Cardiac septum (tissue), 1 donor: ENCODE measurements at regions not wholly inside any gene's neighbourhood (a gene's known extent, or its start where the extent isn't known, plus 50 kb on each side); places are given as distances from the start of the nearest gene placed in this dataset.
"Not testable (repeated sequence)": the region's sequence is repeated elsewhere in the genome, so short reads cannot be mapped to it uniquely, and the experiment has no call there.

ENCODE experiments used
- DNase-seq: peaks from one replicate; pipeline ENCODE4 v3.0.0-alpha.2; 2020; ENCODE audit warnings: low spot score
- intact Hi-C: fragments of 100-400 bp; cut with DNase I; formaldehyde crosslinking; loops from one replicate; pipeline ENCODE4 v1.14.0; 2022
- donor health status: DM: no; HTN: no; CAD: no.

DNA sequence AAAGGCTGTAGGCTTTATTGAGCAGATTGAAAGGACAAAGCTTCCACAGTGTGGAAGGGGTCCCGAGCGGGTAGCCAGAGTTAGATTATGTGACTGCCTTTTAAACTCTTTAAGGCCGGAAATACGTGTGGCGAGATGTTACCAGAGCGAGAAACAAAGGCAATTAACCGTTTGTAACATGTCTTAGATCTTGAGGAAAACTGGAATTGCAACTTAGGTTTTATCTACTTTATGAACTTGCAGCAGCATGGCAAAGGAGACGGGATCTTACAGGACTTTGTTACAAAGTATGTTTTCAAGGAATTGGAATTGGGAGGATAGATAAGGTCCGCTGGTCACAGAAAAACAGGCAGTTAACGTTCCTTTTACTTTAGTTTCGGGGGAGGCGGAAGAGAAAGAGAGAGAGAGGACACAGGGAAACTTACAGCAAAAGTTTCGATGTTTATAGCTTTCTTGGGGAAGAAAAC is 594.7 kb upstream of the ADGRB3 start:
- intact Hi-C loops: no loop called here
- DNase-seq: no peak

DNA sequence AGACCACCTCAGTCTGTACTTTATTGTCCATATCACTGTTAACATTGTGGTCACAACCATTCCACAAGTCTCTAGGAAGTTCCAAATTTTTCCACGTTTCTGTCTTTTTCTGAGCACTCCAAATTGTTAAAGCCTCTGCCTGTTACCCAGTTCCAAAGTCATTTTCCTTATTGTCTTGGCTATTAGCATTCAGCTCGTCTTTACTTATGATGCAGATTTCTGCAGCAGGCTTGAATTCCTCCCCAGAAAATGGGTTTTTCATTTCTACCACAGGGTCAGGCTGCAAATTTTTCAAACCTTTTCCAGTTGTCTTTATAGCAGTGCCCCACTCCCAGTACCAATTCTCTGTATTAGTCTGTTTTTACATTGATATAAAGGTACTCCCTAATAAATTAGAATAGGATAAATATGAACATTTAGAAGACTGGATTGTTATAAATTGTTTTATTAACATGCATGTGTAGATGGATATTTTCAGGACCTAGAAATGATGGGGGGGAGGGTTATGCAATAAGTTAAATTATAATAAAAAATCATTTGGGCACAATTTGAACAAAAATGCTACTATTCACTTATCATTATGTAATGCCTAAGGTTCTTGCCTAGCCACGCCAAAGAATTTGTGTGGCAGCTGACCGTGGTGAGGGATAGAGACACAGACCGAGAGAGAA is 595.3 kb upstream of the ADGRB3 start:
- DNase-seq: no peak
- intact Hi-C loops: no loop called here

DNA sequence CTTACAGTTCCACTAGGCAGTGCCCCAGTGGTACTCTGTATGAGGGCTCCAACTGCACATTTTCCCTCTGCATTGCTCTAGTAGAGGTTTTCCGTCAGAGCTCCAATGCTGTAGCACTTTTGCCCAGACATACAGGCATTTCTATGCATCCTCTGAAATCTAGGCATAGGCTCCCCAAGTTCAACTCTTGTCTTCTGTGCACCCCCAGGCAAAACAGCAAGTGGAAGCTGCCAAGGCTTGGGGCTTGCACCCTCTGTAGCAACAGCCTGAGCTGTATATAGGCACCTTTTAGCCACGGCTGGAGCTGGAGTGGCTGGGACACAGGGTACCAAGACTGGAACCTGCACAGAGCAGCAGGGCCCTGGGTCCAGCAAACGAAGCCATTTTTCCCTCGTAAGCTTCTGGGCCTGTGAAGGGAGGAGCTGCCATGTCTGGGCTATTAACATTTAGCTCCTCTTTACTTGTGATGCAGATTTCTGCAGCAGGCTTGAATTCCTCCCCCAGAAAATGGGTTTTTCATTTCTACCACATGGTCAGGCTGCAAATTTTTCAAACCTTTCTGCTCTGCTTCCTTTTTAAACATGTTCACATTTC is 596.2 kb upstream of the ADGRB3 start:
- intact Hi-C loops: no loop called here
- DNase-seq: no peak

DNA sequence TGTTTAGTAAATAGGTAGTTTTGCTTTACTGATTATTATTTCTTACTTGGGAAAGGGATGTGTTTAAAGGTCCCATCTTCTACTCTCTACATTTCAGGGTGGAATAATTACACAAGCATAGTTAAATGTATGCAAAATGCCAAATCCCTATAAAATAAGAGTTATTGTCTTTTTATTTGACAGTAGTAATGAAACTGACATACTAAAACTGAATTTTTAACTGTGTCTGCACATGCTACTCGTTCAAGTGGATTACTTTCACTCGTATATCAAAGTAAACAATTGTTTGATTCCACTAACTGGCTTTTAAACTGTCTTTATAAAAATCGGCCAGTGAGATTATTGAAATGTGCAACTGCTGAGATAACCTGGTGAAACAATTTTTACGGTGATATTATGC is 602.9 kb upstream of the ADGRB3 start:
- no peak for DNase-seq
- intact Hi-C loops: no loop called here

DNA sequence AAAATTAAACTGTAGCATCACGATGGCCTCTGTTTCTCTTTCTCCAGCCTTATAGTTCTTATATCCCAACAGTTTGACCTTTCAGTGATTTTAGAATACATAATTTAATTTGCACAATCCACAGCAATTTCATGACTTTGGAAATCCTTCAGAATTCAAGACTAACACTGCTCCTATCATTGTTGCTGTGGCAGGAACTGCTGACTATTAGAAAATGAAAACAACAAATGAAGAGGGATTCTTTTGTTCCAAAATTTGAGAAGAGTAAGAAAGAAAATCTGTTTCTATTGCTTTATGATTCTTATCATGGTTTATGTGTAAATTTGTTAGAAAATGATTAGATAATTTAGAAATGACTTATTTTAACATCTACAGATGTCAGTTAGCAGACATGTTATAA is 604.0 kb upstream of the ADGRB3 start:
- intact Hi-C loops: no loop called here
- DNase-seq: no peak

GRCh38 chr6:68026483-68026882 is 608.6 kb upstream of the ADGRB3 start:
- intact Hi-C loops: no loop called here
- no peak for DNase-seq

- intact Hi-C loops: no loop called here
- DNase-seq: no peak
Measured at GRCh38 chr6:68025764-68026163, 609.3 kb upstream of the ADGRB3 start.

DNA sequence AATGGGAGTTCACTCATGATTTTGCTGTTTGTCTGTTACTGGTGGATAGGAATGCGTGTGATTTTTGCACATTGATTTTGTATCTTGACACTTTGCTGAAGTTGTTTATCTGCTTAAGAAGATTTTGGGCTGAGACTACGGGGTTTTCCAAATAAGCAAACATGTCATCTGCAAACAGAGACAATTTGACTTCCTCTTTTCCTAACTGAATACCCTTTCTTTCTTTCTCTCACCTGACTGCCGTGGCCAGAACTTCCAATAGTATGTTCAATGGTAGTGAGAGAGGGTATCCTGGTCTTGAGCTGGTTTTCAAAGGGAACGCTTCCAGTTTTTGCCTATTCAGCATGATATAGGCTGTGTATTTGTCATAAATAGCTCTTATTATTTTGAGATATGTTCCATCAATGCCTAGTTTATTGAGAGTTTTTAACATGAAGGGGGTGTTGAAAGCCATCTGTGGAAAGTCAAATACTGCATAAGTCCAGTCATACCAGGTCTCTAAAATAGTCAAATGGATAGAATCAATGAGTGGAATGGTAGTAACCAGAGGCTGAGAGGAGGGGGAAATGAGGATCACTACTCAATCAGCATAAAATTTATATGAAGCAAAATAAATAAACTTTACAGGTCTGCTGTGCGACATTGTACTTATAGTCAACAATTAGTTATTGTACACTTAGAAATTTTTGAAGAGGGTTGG is 610.4 kb upstream of the ADGRB3 start:
- intact Hi-C loops: no loop called here
- DNase-seq: no peak

DNA sequence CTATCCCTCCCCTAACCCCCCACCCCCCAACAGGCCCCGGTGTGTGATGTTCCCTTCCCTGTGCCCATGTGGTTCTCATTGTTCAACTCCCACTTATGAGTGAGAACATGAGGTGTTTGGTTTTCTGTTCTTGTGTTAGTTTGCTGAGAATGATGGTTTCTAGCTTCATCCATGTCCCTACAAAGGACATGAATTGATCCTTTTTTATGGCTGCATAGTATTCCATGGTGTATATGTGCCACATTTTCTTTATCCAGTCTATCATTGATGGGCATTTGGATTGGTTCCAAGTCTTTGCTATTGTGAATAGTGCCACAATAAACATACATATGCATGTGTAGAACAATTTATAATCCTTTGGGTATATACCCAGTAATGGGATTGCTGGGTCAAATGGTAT is 612.1 kb upstream of the ADGRB3 start:
- intact Hi-C loops, DNase-seq: not testable (repeated sequence)

GRCh38 chr6:68013780-68014515 is 621.1 kb upstream of the ADGRB3 start:
- intact Hi-C loops: no loop called here

GRCh38 chr6:68012822-68013221 is 622.3 kb upstream of the ADGRB3 start:
- no peak for DNase-seq
- intact Hi-C loops: no loop called here

More at GRCh38 chr6:68013780-68014515, 621.1 kb upstream of the ADGRB3 start:
- DNase-seq: no peak

DNA sequence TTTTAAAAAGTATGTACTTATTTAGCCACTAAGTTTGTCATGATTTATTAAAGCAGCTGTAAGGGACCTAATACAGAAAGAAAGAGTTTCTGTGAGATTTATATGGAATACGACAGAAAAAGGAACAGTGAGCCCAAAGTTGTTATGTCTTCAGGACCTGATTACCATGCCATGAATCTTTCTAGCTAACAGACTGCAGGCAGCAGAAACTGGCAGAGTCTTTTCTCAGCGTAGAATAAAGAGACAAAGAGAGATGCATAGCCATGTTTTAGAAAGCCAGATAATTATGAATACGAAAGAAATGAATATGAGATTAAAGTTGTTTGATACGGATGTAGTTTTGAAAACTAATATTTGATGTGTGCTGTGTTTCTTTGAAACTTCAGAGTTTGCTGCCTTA is 624.1 kb upstream of the ADGRB3 start:
- intact Hi-C loops: no loop called here
- no peak for DNase-seq

DNA sequence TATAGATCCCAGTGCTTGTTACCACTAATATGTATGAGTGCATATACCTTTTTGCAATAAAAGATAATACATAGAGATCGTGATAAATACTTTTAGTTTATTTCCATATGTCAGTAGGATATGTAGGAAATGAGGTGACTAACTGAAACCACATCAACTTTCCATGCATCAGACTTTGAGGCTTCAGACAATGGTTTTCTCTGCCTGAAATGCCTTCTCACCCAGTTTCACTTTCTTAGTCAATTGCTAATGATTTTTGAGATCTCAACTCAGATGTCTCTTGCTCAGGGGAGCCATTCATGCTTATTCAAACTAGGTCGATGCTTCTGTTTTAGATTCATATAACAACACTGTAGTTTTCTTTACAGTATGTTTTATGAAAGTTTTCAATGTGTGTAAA is 626.6 kb upstream of the ADGRB3 start:
- intact Hi-C loops: no loop called here
- DNase-seq: no peak

- intact Hi-C loops: no loop called here
- DNase-seq: no peak
Measured at GRCh38 chr6:68007717-68008116, 627.4 kb upstream of the ADGRB3 start.

- intact Hi-C loops: no loop called here
- DNase-seq: no peak
Measured at GRCh38 chr6:67986694-67987232, 648.3 kb upstream of the ADGRB3 start.

- no peak for DNase-seq
- intact Hi-C loops: no loop called here
Measured at GRCh38 chr6:67976486-67976885, 658.6 kb upstream of the ADGRB3 start.

DNA sequence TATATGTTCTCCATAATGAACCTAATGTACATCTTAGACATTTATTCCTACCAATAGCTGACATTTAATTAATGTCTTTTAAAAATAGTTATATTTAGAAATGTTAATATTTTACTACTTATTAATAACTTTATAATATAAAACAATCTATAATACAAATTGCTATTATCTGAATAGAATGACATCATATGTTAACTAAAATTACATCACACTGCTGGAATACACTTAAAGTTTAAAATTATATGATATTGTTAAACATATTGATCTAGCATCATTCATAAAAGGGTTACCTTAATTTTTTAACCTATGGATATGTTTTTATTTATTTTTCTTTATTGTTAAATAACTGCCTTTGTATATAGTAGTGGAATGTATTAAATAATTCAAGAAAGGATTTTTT is 660.2 kb upstream of the ADGRB3 start:
- no peak for DNase-seq

GRCh38 chr6:67971812-67972211 is 663.3 kb upstream of the ADGRB3 start:
- no peak for DNase-seq
- intact Hi-C loops: no loop called here

More for the DNA sequence above, 660.2 kb upstream of the ADGRB3 start:
- intact Hi-C loops: no loop called here

DNA sequence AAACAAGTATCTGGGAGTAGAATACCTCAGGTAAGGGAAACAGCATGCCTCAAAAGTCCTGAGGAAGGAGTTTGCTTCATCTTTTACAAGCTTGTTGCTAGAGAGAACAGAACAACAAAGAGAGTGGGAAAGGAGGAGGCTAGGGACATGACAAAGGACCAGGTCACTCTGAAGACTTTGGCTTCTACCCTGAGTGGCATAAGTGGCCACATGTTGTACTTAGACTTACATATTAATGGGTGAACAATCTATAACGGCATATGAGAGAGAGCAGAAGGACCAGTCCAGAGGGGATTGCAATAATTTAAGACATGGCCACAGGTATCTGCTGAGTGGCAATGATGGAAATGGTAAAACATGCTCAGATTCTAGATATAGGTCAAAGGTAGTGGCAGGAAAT is 668.3 kb upstream of the ADGRB3 start:
- DNase-seq: no peak
- intact Hi-C loops: no loop called here

DNA sequence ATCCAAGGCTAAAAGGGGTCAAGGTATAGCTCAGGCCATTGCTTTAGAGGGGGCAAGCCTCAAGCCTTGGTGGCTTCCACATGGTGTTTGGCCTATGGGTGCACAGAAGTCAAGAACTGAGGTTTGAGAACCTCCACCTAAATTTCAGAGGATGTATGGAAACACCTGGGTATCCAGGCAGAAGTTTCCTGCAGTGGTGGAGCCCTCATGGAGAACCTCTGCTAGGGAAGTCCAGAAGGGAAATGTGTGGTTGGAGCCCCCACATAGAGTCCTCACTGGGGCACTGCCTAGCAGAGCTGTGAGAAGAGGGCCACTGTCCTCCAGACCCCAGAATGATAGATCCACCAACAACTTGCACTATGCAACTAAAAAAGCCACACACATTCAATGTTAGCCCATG is 678.7 kb upstream of the ADGRB3 start:
- intact Hi-C loops: no loop called here
- DNase-seq: no peak
